HL-60 (cell line): ENCODE measurements at regions not wholly inside any gene's neighbourhood (a gene's known extent, or its start where the extent isn't known, plus 50 kb on each side); places are given as distances from the start of the nearest gene placed in this dataset.

Source experiments
- DNase-seq, 2 experiments: peaks; one replicate each; pipeline ENCODE4 v3.0.0-alpha.2; 2010 to 2020; ENCODE audit warnings: low read depth in 1 of 2, low spot score in 1 of 2
- H3K27ac ChIP-seq: fragments of 250-450 bp; sonication (Bioruptor Pico); replicated peaks from 2 replicates; pipeline ENCODE4 v1.5.1; 2020; ENCODE audit warnings: mild to moderate bottlenecking, moderate library complexity
- H3K27me3 ChIP-seq: fragments of 250-450 bp; sonication (Bioruptor Pico); 2 replicates; pipeline ENCODE4 v1.5.1; 2021; ENCODE audit warnings: mild to moderate bottlenecking, moderate library complexity; ENCODE audit not compliant: insufficient read depth, poor library complexity, severe bottlenecking
- H3K4me3 ChIP-seq: replicated peaks from 2 replicates; pipeline ENCODE4 v1.5.1; 2011; ENCODE audit warnings: mild to moderate bottlenecking, control low read depth, low read length; ENCODE audit not compliant: insufficient read depth
- GABPA ChIP-seq: IDR thresholded peaks from 2 replicates; pipeline ENCODE4 v1.6.1; 2012; ENCODE audit warnings: low read depth
- POLR2AphosphoS5 ChIP-seq: IDR thresholded peaks from 2 replicates; pipeline ENCODE4 v1.6.1; 2012; ENCODE audit warnings: low read depth
- SPI1 ChIP-seq: IDR thresholded peaks from 2 replicates; pipeline ENCODE4 v1.6.1; 2012; ENCODE audit warnings: low read depth, mild to moderate bottlenecking, borderline replicate concordance
- TF ChIP-seq, protein P1 (sequence below): IDR thresholded peaks from one replicate; pipeline ENCODE4 v1.5.1; 2011; ENCODE audit warnings: low read length, control low read depth, inconsistent platforms; ENCODE audit not compliant: insufficient read depth
- TF ChIP-seq, protein P2 (sequence below): IDR thresholded peaks from 2 replicates; pipeline ENCODE4 v1.6.1; 2012; ENCODE audit warnings: low read depth; ENCODE audit not compliant: insufficient replicate concordance

DNA sequence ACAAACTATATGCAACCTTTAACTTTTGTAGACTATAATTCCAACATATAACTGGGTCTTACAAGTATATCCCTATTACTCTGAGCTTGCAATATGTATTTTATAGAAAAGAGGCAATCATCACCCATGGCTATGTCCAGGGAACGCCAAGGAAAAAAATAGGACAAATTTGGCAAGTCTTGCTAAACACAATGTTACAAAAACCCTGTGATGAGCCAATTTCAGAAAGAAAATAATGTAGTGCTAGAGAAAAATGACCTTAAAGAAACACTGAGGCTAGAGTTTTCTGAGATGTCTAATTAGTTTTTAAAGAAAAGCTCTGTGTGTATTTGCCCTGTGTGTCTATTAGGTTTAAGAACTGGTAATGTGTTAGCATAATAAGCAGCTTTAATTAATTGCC, 68.0 kb upstream of the FREM2 start:
- TF ChIP-seq POLR2AphosphoS5 (no peak), SPI1 (no peak), GABPA (no peak)
- TF ChIP-seq, protein P1, sequence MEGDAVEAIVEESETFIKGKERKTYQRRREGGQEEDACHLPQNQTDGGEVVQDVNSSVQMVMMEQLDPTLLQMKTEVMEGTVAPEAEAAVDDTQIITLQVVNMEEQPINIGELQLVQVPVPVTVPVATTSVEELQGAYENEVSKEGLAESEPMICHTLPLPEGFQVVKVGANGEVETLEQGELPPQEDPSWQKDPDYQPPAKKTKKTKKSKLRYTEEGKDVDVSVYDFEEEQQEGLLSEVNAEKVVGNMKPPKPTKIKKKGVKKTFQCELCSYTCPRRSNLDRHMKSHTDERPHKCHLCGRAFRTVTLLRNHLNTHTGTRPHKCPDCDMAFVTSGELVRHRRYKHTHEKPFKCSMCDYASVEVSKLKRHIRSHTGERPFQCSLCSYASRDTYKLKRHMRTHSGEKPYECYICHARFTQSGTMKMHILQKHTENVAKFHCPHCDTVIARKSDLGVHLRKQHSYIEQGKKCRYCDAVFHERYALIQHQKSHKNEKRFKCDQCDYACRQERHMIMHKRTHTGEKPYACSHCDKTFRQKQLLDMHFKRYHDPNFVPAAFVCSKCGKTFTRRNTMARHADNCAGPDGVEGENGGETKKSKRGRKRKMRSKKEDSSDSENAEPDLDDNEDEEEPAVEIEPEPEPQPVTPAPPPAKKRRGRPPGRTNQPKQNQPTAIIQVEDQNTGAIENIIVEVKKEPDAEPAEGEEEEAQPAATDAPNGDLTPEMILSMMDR: no peak
- TF ChIP-seq, protein P2, sequence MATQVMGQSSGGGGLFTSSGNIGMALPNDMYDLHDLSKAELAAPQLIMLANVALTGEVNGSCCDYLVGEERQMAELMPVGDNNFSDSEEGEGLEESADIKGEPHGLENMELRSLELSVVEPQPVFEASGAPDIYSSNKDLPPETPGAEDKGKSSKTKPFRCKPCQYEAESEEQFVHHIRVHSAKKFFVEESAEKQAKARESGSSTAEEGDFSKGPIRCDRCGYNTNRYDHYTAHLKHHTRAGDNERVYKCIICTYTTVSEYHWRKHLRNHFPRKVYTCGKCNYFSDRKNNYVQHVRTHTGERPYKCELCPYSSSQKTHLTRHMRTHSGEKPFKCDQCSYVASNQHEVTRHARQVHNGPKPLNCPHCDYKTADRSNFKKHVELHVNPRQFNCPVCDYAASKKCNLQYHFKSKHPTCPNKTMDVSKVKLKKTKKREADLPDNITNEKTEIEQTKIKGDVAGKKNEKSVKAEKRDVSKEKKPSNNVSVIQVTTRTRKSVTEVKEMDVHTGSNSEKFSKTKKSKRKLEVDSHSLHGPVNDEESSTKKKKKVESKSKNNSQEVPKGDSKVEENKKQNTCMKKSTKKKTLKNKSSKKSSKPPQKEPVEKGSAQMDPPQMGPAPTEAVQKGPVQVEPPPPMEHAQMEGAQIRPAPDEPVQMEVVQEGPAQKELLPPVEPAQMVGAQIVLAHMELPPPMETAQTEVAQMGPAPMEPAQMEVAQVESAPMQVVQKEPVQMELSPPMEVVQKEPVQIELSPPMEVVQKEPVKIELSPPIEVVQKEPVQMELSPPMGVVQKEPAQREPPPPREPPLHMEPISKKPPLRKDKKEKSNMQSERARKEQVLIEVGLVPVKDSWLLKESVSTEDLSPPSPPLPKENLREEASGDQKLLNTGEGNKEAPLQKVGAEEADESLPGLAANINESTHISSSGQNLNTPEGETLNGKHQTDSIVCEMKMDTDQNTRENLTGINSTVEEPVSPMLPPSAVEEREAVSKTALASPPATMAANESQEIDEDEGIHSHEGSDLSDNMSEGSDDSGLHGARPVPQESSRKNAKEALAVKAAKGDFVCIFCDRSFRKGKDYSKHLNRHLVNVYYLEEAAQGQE: no peak
- H3K27me3 ChIP-seq: peaks cover 3% of the 10 kb centered on the region
- no peak for DNase-seq
- H3K27ac ChIP-seq: no peak overlapping the region
- no peak overlapping the region for H3K4me3 ChIP-seq

DNA sequence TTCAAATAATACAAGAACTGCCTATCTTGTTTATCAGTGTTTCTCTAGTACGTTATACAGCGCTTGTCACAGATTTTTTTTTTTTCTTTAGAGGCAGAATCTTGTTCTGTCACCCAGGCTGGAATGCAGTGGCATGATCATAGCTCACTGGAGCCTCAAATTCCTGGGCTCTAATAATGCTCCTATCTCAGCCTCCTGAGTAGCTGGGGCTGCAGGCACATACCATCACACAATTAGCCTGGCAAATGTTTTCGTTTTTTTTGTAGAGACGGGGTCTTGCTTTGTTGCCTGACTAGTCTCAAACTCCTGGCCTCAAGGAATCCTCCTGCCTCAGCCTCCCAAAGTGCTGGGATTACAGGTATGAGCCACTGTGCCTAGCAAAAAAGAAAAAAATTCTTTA, 66.0 kb upstream of the FREM2 start:
- H3K4me3 ChIP-seq: no peak overlapping the region
- no peak overlapping the region for H3K27ac ChIP-seq
- no peak for DNase-seq
- peaks cover 3% of the 10 kb centered on the region for H3K27me3 ChIP-seq
- TF ChIP-seq, protein P2: no peak
- TF ChIP-seq, protein P1: no peak
- no peak for TF ChIP-seq SPI1
- no peak for TF ChIP-seq GABPA
- TF ChIP-seq POLR2AphosphoS5: no peak

DNA sequence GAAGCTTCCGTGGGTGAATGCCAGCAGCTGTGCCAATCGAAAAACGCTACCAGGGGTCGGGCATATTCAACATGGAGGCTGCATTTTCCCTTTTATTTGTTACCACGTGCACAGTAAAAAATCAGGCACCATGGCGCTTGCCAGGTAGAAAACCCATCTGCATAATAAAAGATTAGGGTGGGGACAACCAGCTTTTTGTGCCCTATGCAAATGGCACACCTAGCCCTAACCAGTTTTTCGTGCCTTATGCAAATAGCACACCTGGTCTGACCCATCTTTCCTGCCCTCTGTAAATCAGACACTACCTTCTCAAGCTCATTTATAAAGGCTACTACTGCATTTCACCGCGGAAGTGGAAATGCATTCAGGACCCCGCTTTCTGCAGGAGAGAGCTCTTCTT, 62.1 kb upstream of the FREM2 start:
- no peaks in the 10 kb centered on the region for H3K27me3 ChIP-seq
- TF ChIP-seq GABPA (no peak), SPI1 (no peak), POLR2AphosphoS5 (no peak)
- TF ChIP-seq, protein P2: no peak
- TF ChIP-seq, protein P1: no peak
- H3K4me3 ChIP-seq: no peak overlapping the region
- no peak for DNase-seq
- no peak overlapping the region for H3K27ac ChIP-seq
